ENCODE measurements at regions not wholly inside any gene's neighbourhood (a gene's known extent, or its start where the extent isn't known, plus 50 kb on each side); places are given as distances from the start of the nearest gene placed in this dataset.

- Histone ChIP-seq H2AK5ac (ENCODE audit: insufficient read length, low read length) (no peak overlapping the region), H4K20me1 (ENCODE audit: control insufficient read depth, insufficient read depth, insufficient read length) (no peaks in the 10 kb centered on the region), H3K4me2 (ENCODE audit: insufficient read depth, insufficient read length, low read length) (no peak overlapping the region), H2BK15ac (ENCODE audit: low read depth, low read length) (no peak overlapping the region), H3K23ac (ENCODE audit: insufficient read length, low read depth, low read length) (no peak overlapping the region), H2AFZ (ENCODE audit: low read length) (no peak overlapping the region), H3K79me1 (ENCODE audit: insufficient read depth, low read depth, low read length, poor library complexity, severe bottlenecking) (no peaks in the 10 kb centered on the region), H3K56ac (ENCODE audit: insufficient read length, low read depth, low read length) (no peak overlapping the region), H3K9ac (ENCODE audit: extremely low read depth, insufficient read length, low read length) (no peak overlapping the region), H4K5ac (ENCODE audit: insufficient read length, low read depth, low read length) (no peak overlapping the region), H2BK12ac (ENCODE audit: insufficient read length, low read depth, low read length) (no peak overlapping the region), H3T11ph (ENCODE audit: low read length) (no peak overlapping the region), H3K79me2 (ENCODE audit: insufficient read depth, low read length) (no peaks in the 10 kb centered on the region), H3K4ac (ENCODE audit: low read depth, low read length) (no peak overlapping the region), H3K27me3 (ENCODE audit: insufficient read depth, low read length) (no peaks in the 10 kb centered on the region), H3K14ac (ENCODE audit: insufficient read depth, low read length) (no peak overlapping the region), H3K4me1 (ENCODE audit: insufficient read depth, low read length) (no peaks in the 10 kb centered on the region), H3K18ac (ENCODE audit: insufficient read length, low read depth, low read length) (no peak overlapping the region), H2BK5ac (ENCODE audit: insufficient read length, low read length) (no peak overlapping the region), H3K27ac (ENCODE audit: insufficient read length, low read depth, low read length) (no peak overlapping the region), H2BK20ac (ENCODE audit: low read depth, low read length, poor library complexity, severe bottlenecking) (no peak overlapping the region), H4K91ac (ENCODE audit: insufficient read length, low read depth, low read length) (no peak overlapping the region), H3K23me2 (ENCODE audit: insufficient read length, low read depth, low read length, poor library complexity, severe bottlenecking) (no peaks in the 10 kb centered on the region), H2BK120ac (ENCODE audit: low read depth, low read length, poor library complexity, severe bottlenecking) (no peak overlapping the region), H3K9me3 (ENCODE audit: control insufficient read depth, low read depth, low read length) (no peaks in the 10 kb centered on the region), H4K8ac (replicated peaks; ENCODE audit: insufficient read length, low read depth, low read length) (no peak overlapping the region)
- Mint-ChIP-seq H3K27me3 (ENCODE audit: low read depth) (no peaks in the 10 kb centered on the region; the same call in 1 of the 2 replicates), H3K27ac (no peak overlapping the region), H3K36me3 (ENCODE audit: insufficient read depth in 1 of 3, low read depth in 3 of 3) (peaks cover 0 to 7% (median 2%) of the 10 kb centered on the region in 3 experiments; a peak in 4 of 7 replicates), H3K9me3 (peaks cover 7 to 17% of the 10 kb centered on the region in 2 experiments; a peak in 4 of 5 replicates), H3K4me3 (no peak overlapping the region), H3K4me1 (no peaks in the 10 kb centered on the region)
- DNase-seq = no peak
- no CpG with 5 or more reads among the region's 2 CpGs for WGBS (ENCODE audit: extremely low coverage, insufficient read length, low lambda C conversion rate)
- TF ChIP-seq CTCF (conservative IDR thresholded peaks at IDR 0.05) = no peak
Measured at GRCh38 chr1:233780049-233780448, 124.4 kb upstream of the SLC35F3 start.

All from H9 (cell line).